IMR-90 (cell line): ENCODE measurements at regions not wholly inside any gene's neighbourhood (a gene's known extent, or its start where the extent isn't known, plus 50 kb on each side); places are given as distances from the start of the nearest gene placed in this dataset.

Experiments
- ATAC-seq: fragments of 200-7000 bp; cut with Tn5 transposase; 2 replicates; pipeline ENCODE4 v1.9.1; 2020; ENCODE audit warnings: low read depth, mild to moderate bottlenecking, moderate library complexity
- BruUV-seq: library from RNA; stranded (reverse); fragments of 400-500 nt; replicated peaks from 2 replicates; lab custom pipeline; 2021; lab: Mats Ljungman, UMichigan
- CTCF ChIA-PET: fragments of 300-600 bp; formaldehyde crosslinking; extraction: SDS; loops from one replicate; lab custom pipeline; 2021; ENCODE audit warnings: antibody characterized with exemption; lab: Yijun Ruan, JAX
- POLR2A ChIA-PET: fragments of 300-600 bp; sonication (Branson Sonifier 250); formaldehyde crosslinking; loops from one replicate; lab custom pipeline; 2022; ENCODE audit warnings: antibody characterized with exemption; ENCODE audit not compliant: unreplicated experiment; lab: Charles Lee
- DNase-seq: peaks from one replicate; pipeline ENCODE4 v3.0.0; 2013
- H2AFZ ChIP-seq: replicated peaks from 2 replicates; pipeline ENCODE3; 2013; ENCODE audit warnings: low read length, mild to moderate bottlenecking; ENCODE audit not compliant: poor library complexity
- H2AK5ac ChIP-seq: 2 replicates; pipeline ENCODE4 v1.6.1; 2013; ENCODE audit warnings: low read depth, low read length, inconsistent platforms
- H2AK9ac ChIP-seq: replicated peaks from 2 replicates; pipeline ENCODE3; 2013; ENCODE audit warnings: mild to moderate bottlenecking, low read depth, low read length, moderate library complexity; ENCODE audit not compliant: poor library complexity
- H2BK120ac ChIP-seq: 2 replicates; pipeline ENCODE4 v1.6.1; 2013; ENCODE audit warnings: low read depth, low read length, inconsistent platforms
- H2BK15ac ChIP-seq: 3 replicates; pipeline ENCODE4 v1.6.1; 2013; ENCODE audit warnings: low read depth, low read length, inconsistent platforms
- H2BK20ac ChIP-seq: 2 replicates; pipeline ENCODE4 v1.6.1; 2013; ENCODE audit warnings: low read depth, mild to moderate bottlenecking, inconsistent platforms, low read length, moderate library complexity
- H2BK5ac ChIP-seq: 2 replicates; pipeline ENCODE4 v1.6.1; 2013; ENCODE audit warnings: mild to moderate bottlenecking, low read depth, low read length, inconsistent platforms; ENCODE audit not compliant: poor library complexity, severe bottlenecking
- H3K14ac ChIP-seq: replicated peaks from 2 replicates; pipeline ENCODE4 v1.6.1; 2013; ENCODE audit warnings: low read depth, low read length, inconsistent platforms
- H3K18ac ChIP-seq: 2 replicates; pipeline ENCODE4 v1.6.1; 2013; ENCODE audit warnings: low read depth, low read length, control low read depth
- H3K23ac ChIP-seq: 2 replicates; pipeline ENCODE4 v1.6.1; 2013; ENCODE audit warnings: low read depth, low read length, inconsistent platforms
- H3K27ac ChIP-seq: 2 replicates; pipeline ENCODE4 v1.5.1; 2013; ENCODE audit warnings: mild to moderate bottlenecking, control low read depth, low read length; ENCODE audit not compliant: insufficient read depth
- H3K27me3 ChIP-seq: 2 replicates; pipeline ENCODE4 v1.6.1; 2013; ENCODE audit warnings: low read length; ENCODE audit not compliant: control insufficient read depth, insufficient read depth
- H3K36me3 ChIP-seq: 2 replicates; pipeline ENCODE4 v1.6.1; 2013; ENCODE audit warnings: low read length, mixed read lengths; ENCODE audit not compliant: control insufficient read depth, insufficient read depth
- H3K4ac ChIP-seq: 2 replicates; pipeline ENCODE4 v1.6.1; 2013; ENCODE audit warnings: low read depth, low read length, inconsistent platforms
- H3K4me1 ChIP-seq: 2 replicates; pipeline ENCODE4 v1.6.1; 2013; ENCODE audit warnings: low read length, mixed read lengths; ENCODE audit not compliant: control insufficient read depth, insufficient read depth
- H3K4me2 ChIP-seq: 2 replicates; pipeline ENCODE4 v1.6.1; 2013; ENCODE audit warnings: low read depth, mild to moderate bottlenecking, control low read depth, low read length, moderate library complexity
- H3K4me3 ChIP-seq: 2 replicates; pipeline ENCODE4 v1.5.1; 2013; ENCODE audit warnings: low read depth, mild to moderate bottlenecking, control low read depth, low read length, moderate library complexity; ENCODE audit not compliant: insufficient read depth
- H3K56ac ChIP-seq: 2 replicates; pipeline ENCODE4 v1.6.1; 2013; ENCODE audit warnings: low read length, inconsistent platforms; ENCODE audit not compliant: insufficient read depth; ENCODE audit errors: extremely low read depth
- H3K79me1 ChIP-seq, 2 experiments: 2 replicates each; pipeline ENCODE4 v1.6.1; 2013; ENCODE audit warnings: low read length in 2 of 2, inconsistent platforms in 1 of 2, low read depth in 1 of 2
- H3K9ac ChIP-seq: 2 replicates; pipeline ENCODE4 v1.6.1; 2013; ENCODE audit warnings: low read depth, low read length, control low read depth
- H3K9me1 ChIP-seq: 2 replicates; pipeline ENCODE4 v1.6.1; 2013; ENCODE audit warnings: low read length, inconsistent platforms; ENCODE audit not compliant: insufficient read depth
- H3K9me3 ChIP-seq: 2 replicates; pipeline ENCODE4 v1.6.1; 2013; ENCODE audit warnings: low read length; ENCODE audit not compliant: control insufficient read depth, insufficient read depth
- H4K20me1 ChIP-seq: 2 replicates; pipeline ENCODE4 v1.6.1; 2013; ENCODE audit warnings: low read length, inconsistent platforms; ENCODE audit not compliant: insufficient read depth
- H4K5ac ChIP-seq: 2 replicates; pipeline ENCODE4 v1.6.1; 2013; ENCODE audit warnings: mild to moderate bottlenecking, low read depth, low read length, control low read depth
- H4K8ac ChIP-seq, 2 experiments: 2 replicates each; pipeline ENCODE4 v1.6.1; 2013; ENCODE audit warnings: low read depth in 2 of 2, low read length in 2 of 2, control low read depth in 1 of 2, inconsistent platforms in 1 of 2
- H4K91ac ChIP-seq: 2 replicates; pipeline ENCODE4 v1.6.1; 2013; ENCODE audit warnings: low read depth, low read length, inconsistent platforms; ENCODE audit not compliant: insufficient read depth
- BHLHE40 ChIP-seq: fragments of 150-350 bp; IDR thresholded peaks from 2 replicates; pipeline ENCODE4 v1.6.1; 2016; ENCODE audit warnings: mild to moderate bottlenecking, low read depth, low read length
- CEBPB ChIP-seq: IDR thresholded peaks from 2 replicates; pipeline ENCODE4 v1.6.1; 2012; ENCODE audit warnings: low read depth, low read length, improper control_type of control experiment
- CHD1 ChIP-seq: IDR thresholded peaks from 2 replicates; pipeline ENCODE4 v1.6.1; 2012; ENCODE audit warnings: low read depth, low read length, improper control_type of control experiment
- CTCF ChIP-seq: conservative IDR thresholded peaks from 2 replicates; pipeline ENCODE4 v1.5.1; 2012; ENCODE audit warnings: mild to moderate bottlenecking, low read depth, low read length, improper control_type of control experiment
- ELK1 ChIP-seq: fragments of 150-350 bp; IDR thresholded peaks from 2 replicates; pipeline ENCODE4 v1.6.1; 2016; ENCODE audit warnings: low read depth, mild to moderate bottlenecking, low read length, moderate library complexity, borderline replicate concordance
- FOS ChIP-seq: fragments of 150-350 bp; IDR thresholded peaks from 2 replicates; pipeline ENCODE4 v1.6.1; 2016; ENCODE audit warnings: low read depth, low read length
- MAFK ChIP-seq: IDR thresholded peaks from 2 replicates; pipeline ENCODE4 v1.6.1; 2012; ENCODE audit warnings: low read depth, low read length, improper control_type of control experiment
- MAZ ChIP-seq: IDR thresholded peaks from 2 replicates; pipeline ENCODE4 v1.6.1; 2012; ENCODE audit warnings: low read depth, mild to moderate bottlenecking, low read length, improper control_type of control experiment, moderate library complexity, borderline replicate concordance
- MXI1 ChIP-seq: IDR thresholded peaks from 2 replicates; pipeline ENCODE4 v1.6.1; 2012; ENCODE audit warnings: low read depth, mild to moderate bottlenecking, low read length, moderate library complexity, borderline replicate concordance
- NFE2L2 ChIP-seq: fragments of 150-350 bp; IDR thresholded peaks from 2 replicates; pipeline ENCODE4 v1.6.1; 2016; ENCODE audit warnings: low read depth, mild to moderate bottlenecking, low read length
- POLR2A ChIP-seq: IDR thresholded peaks from 2 replicates; pipeline ENCODE4 v1.6.1; 2012; ENCODE audit warnings: mild to moderate bottlenecking, low read depth, low read length
- RAD21 ChIP-seq: IDR thresholded peaks from 2 replicates; pipeline ENCODE4 v1.6.1; 2012; ENCODE audit warnings: low read length, improper control_type of control experiment
- RCOR1 ChIP-seq: IDR thresholded peaks from 2 replicates; pipeline ENCODE4 v1.6.1; 2012; ENCODE audit warnings: mild to moderate bottlenecking, low read length, improper control_type of control experiment; ENCODE audit not compliant: insufficient replicate concordance
- RFX5 ChIP-seq: IDR thresholded peaks from 2 replicates; pipeline ENCODE4 v1.8.0; 2012; ENCODE audit warnings: low read depth, mild to moderate bottlenecking, low read length, moderate library complexity
- SMC3 ChIP-seq: fragments of 150-350 bp; IDR thresholded peaks from 2 replicates; pipeline ENCODE4 v1.6.1; 2016; ENCODE audit warnings: low read depth, mild to moderate bottlenecking, antibody characterized with exemption, low read length, moderate library complexity
- USF2 ChIP-seq: fragments of 150-350 bp; IDR thresholded peaks from 2 replicates; pipeline ENCODE4 v1.6.1; 2017; ENCODE audit warnings: mild to moderate bottlenecking, antibody characterized with exemption, low read length, low read depth
- WGBS, 2 experiments: methylation state at CpG; one replicate each; pipeline versions ENCODE4 v1.1.5 to v1.1.7; 2013; ENCODE audit warnings: missing lambda C conversion rate in 2 of 2; ENCODE audit not compliant: insufficient read length in 1 of 2; ENCODE audit errors: extremely low coverage in 2 of 2; 5-methylcytosine and 5-hydroxymethylcytosine counted together
- dilution Hi-C: fragments of 300-500 bp; cut with HindIII; formaldehyde crosslinking; loops from one replicate; pipeline ENCODE4 v1.14.3; 2018; ENCODE audit warnings: low sequenced_read_pairs; ENCODE audit not compliant: unreplicated experiment
- in situ Hi-C: fragments of 300-500 bp; cut with MboI; formaldehyde crosslinking; loops from 3 replicates; pipeline ENCODE4 v1.14.3; 2019; ENCODE audit warnings: low sequenced_read_pairs, inconsistent platforms, mixed read lengths
- intact Hi-C: fragments of 100-400 bp; cut with micrococcal nuclease; formaldehyde crosslinking; loops from 2 replicates; pipeline ENCODE4 v1.10.0; 2022

DNA sequence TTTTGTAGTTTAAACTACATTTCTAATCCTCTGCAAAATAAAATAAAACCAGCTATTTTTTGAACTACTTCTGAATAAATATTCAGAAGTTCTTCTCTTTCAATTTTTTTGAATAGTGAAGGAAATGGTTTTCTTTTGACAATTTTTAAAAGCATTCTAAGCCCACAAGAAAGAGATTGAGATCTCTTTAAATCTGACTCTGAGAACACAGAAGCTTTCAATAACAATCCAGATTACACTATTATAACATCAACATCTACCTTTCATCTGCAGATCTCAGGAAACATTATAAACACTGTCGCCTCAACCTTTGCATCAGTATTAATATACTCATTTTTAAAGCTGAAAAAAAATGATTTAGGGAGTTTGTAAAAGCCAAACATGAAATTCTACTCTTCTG lies 247.5 kb upstream of the PREP start:
- Histone ChIP-seq H2BK15ac (no peak overlapping the region), H3K18ac (no peak overlapping the region), H2BK5ac (no peak overlapping the region), H2AK9ac (no peak overlapping the region), H4K8ac (no peak overlapping the region), H3K56ac (no peak overlapping the region), H3K4me3 (no peak overlapping the region), H3K14ac (no peak overlapping the region), H3K36me3 (no peaks in the 10 kb centered on the region), H4K91ac (no peak overlapping the region), H3K9ac (no peak overlapping the region), H3K23ac (no peak overlapping the region), H2AK5ac (no peak overlapping the region), H3K4me1 (no peaks in the 10 kb centered on the region), H3K9me3 (no peaks in the 10 kb centered on the region), H3K4ac (no peak overlapping the region), H3K27me3 (no peaks in the 10 kb centered on the region; the same call in 1 of the 2 replicates), H4K5ac (no peak overlapping the region), H3K27ac (no peak overlapping the region), H2BK20ac (no peak overlapping the region), H3K4me2 (no peak overlapping the region), H3K9me1 (no peaks in the 10 kb centered on the region), H3K79me1 (no peaks in the 10 kb centered on the region), H4K20me1 (no peaks in the 10 kb centered on the region), H2AFZ (no peak overlapping the region), H2BK120ac (no peak overlapping the region)
- BruUV-seq: no TSS peak
- ChIA-PET CTCF (no interaction called here), POLR2A (no interaction called here)
- dilution Hi-C loops (no loop called here), intact Hi-C loops (no loop called here), in situ Hi-C loops (no loop called here)
- ATAC-seq (no peak), DNase-seq (no peak)
- WGBS, 2 experiments: no CpG with 5 or more reads among the region's 1 CpG
- TF ChIP-seq RFX5: no peak
- no peak for TF ChIP-seq USF2
- TF ChIP-seq MAFK: no peak
- no peak for TF ChIP-seq BHLHE40
- no peak for TF ChIP-seq POLR2A
- no peak for TF ChIP-seq MAZ
- no peak for TF ChIP-seq MXI1
- TF ChIP-seq ELK1: no peak
- no peak for TF ChIP-seq SMC3
- TF ChIP-seq FOS: no peak
- no peak for TF ChIP-seq CTCF
- no peak for TF ChIP-seq CEBPB
- no peak for TF ChIP-seq RAD21
- no peak for TF ChIP-seq RCOR1
- no peak for TF ChIP-seq CHD1
- no peak for TF ChIP-seq NFE2L2
